Caki2 (cell line): ENCODE measurements at regions not wholly inside any gene's neighbourhood (a gene's known extent, or its start where the extent isn't known, plus 50 kb on each side); places are given as distances from the start of the nearest gene placed in this dataset.

Experiments
- DNase-seq: peaks from one replicate; pipeline ENCODE4 v3.0.0-alpha.2; 2015; ENCODE audit warnings: low read depth
- in situ Hi-C: cut with HindIII; loops from 2 replicates; pipeline ENCODE4 v1.10.0; 2016; ENCODE audit warnings: low sequenced_read_pairs, low pct_unique_long_range_greater_than_20kb, mixed read lengths

GRCh38 chr11:128289048-128289447 lies 298.3 kb downstream of the ETS1 start:
- DNase-seq, result no peak
- in situ Hi-C loops, result no loop called here

DNA sequence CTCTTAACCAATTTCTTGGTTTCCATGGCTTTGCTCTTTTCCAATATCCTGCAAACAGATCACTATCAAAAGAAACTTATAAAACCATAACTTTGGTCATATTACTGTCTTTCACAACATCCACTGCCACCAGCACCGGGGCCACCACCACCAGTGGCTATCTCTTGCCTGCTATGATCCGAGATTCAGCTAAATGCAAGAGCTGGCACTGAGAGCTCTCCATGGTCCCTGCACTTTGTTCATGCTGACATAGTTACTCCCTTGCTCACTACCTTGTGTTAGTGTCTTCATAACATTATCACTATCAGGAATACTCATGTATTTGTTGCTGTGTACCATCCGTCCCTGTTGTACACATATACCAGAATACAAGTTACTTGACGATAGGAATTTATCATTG lies 299.0 kb downstream of the ETS1 start:
- in situ Hi-C loops, result no loop called here
- no peak for DNase-seq

DNA sequence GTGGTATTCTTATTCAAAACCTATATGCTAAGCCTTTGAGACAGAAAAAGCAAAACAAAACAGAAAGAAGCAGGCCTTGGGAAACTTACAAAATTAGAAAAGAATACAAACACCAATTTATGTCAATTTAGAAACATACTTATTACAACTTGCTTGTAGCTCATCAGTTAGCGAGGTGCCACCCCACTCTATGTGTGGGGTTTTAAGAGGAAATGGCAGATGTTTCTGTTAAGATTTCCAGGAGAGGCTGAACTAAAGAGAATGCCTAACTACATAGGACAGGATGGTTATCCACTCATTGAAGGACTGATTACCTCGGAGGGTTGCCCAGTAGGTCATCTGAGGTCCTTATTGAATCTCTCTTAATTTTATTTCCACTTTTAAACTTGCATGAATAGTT lies 302.0 kb downstream of the ETS1 start:
- no peak for DNase-seq
- in situ Hi-C loops, result no loop called here

- in situ Hi-C loops, result no loop called here
- no peak for DNase-seq
Observed at GRCh38 chr11:128284634-128285033, 302.7 kb downstream of the ETS1 start.

DNA sequence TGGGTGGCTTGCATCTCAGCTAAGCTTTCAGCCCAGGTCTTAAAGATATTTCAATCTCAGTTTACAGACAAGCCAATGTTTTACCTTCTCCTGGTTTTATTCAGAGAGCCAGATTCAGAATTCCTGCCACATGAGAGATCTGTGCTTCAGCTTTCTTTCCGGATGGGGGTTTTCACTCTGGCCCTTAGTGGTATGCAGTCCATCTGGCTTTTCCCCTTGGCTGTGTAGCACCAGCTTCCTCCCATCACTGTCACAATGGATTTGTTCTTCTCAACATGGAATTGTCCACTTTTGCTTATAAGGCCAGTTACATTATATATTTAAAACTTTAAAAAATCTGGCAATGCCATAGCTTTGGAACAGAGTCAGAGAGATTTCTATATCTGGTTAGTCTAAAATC lies 303.9 kb downstream of the ETS1 start:
- in situ Hi-C loops, result no loop called here
- DNase-seq, result no peak

DNA sequence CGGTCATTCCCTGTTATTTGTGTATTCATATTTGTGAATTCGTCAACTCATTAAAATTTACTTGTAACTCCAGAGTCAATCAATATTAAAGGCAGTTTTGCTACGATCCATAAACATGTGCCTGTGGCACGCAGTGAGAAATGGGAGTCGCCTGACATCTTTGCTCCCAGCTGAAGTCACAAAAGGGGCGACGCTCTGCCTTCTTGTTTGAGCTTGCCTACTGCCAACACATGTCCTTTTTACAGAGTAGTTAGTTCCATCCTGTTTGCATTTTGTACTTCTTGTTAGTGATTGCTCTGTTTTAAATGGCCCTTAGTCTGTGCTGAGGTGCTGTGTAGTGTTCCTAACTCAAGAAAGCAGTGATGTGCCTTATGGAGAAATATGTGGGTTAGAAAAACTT lies 305.3 kb downstream of the ETS1 start:
- in situ Hi-C loops, result no loop called here
- no peak for DNase-seq

GRCh38 chr11:128279866-128280265 lies 307.5 kb downstream of the ETS1 start:
- in situ Hi-C loops, result no loop called here
- DNase-seq, result no peak

- in situ Hi-C loops, result no loop called here
- no peak for DNase-seq
Observed at GRCh38 chr11:128273736-128274135, 313.6 kb downstream of the ETS1 start.

DNA sequence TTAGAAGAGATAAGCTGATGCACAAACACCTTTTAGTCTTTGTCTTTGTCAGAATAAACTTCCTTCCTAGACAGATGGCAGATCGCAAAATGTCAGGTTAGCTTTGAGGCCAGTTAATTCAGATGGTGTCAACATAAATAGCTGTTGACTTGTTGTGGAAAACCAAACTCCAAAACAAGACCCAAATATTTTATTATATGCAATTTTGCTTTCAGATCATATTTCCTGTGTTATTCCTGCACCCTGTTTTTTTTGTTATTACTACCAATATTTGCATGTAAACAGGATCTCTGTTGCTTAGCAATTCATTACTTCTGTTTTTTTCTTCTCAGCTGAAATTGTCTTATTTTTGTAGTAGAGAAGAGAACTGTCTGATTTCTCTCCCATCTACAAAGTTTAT lies 316.0 kb downstream of the ETS1 start:
- in situ Hi-C loops, result no loop called here
- DNase-seq, result no peak

DNA sequence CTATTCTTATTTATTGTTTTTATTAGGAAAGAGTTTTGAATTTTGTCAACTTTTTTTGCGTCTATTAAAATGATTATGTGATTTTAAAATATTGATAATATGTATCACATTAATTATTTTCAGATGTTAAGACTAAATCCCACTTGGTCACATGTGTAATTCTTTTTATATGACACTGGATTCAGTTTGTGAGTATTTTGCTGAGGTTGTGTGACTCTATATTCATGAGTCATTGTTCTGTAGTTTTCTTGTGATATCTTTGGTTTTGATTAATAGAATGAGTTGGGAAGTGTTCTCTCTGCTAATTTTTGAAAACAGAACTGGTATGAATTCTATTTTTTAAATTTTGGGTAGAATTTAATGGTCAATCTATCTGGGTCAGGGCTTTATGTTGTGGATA lies 317.9 kb downstream of the ETS1 start:
- no peak for DNase-seq
- in situ Hi-C loops, result no loop called here

DNA sequence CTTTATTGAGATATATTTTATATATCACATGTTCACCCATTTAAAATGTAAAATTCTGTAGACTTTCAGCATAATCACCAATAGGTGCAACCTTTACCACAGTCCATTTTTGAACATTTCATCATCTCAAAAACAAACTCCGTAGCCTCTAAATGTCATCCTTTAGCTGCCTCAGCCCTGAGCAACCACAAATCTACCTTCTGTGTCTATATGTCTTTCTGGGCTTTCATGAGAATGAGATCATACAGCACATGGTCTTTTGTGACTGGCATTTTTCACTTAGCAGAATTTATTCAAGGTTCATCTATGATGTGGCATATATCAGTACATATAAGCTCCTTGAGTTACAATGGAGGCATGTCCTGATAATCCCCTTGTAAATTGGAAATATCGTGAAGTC lies 320.5 kb downstream of the ETS1 start:
- in situ Hi-C loops, result no loop called here
- no peak for DNase-seq

- in situ Hi-C loops, result no loop called here
- no peak for DNase-seq
Observed at GRCh38 chr11:128262463-128263345, 324.7 kb downstream of the ETS1 start.

GRCh38 chr11:128261011-128261421 lies 326.3 kb downstream of the ETS1 start:
- in situ Hi-C loops, result no loop called here
- DNase-seq, result no peak

GRCh38 chr11:128260398-128260797 lies 327.0 kb downstream of the ETS1 start:
- in situ Hi-C loops, result no loop called here
- no peak for DNase-seq

GRCh38 chr11:128259816-128260215 lies 327.5 kb downstream of the ETS1 start:
- in situ Hi-C loops, result no loop called here
- DNase-seq, result no peak

GRCh38 chr11:128254941-128255340 lies 332.4 kb downstream of the ETS1 start:
- in situ Hi-C loops, result no loop called here
- no peak for DNase-seq

DNA sequence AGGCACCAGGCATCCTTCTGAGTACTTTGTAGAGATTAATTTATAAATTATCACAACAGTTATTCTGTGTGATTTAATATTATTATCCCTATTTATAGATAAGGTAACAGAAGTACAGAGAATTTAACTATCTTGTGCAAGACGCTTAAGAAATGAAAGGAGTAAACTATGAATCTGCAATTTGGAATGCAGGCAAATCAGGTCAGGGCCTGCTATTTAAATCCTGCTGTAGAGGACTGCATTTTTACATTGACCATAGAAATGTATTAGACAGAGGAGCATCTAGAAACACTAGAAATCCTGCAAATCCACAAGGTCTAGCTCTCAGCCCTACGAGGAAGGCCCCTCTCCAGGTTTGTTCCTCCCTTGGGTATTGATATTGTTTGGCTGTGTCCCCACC lies 336.2 kb downstream of the ETS1 start:
- no peak for DNase-seq
- in situ Hi-C loops, result no loop called here

DNA sequence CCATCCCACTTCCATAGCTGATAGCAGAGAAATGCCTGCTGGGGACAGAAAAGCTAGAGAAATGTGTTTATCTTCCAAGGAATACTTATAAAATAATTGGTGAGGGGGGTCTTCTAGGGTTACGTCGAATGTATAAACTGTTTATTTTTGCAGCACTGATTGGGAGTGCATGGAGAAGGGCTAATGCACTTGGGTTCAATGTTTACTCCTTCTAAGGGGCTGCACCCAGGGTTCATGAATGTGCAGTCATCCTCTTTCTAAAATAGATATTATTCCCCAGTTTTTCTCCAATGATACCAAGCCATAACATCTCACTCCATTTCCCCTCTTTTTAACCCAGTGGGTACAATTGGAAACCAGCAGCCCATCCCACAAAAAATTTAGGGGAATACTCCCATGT lies 336.9 kb downstream of the ETS1 start:
- in situ Hi-C loops, result no loop called here
- no peak for DNase-seq

GRCh38 chr11:128246810-128247594 lies 340.4 kb downstream of the ETS1 start:
- no peak for DNase-seq
- in situ Hi-C loops, result no loop called here

DNA sequence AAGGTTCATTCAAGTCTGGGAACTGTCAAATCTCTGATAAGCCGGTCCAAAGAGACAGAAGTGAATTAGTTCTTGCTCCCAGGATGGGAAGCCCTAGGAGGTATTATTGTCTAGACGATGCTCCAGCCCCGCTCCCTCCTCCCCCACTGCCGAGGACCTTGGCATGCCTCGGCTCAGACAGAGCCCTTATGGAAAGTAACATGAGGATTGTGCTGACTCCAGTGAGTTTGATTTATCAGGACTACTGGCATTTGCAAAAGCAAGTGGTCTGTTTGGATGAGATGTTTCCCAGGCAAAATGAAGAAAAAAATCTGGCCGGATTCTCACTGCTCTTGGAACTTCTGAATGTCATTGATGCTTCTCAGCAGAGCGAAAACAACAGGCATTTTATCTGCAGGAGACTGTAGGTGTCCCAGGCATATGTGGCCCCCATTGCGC lies 341.0 kb downstream of the ETS1 start:
- no peak for DNase-seq
- in situ Hi-C loops, result no loop called here
